ENCODE measurements at regions not wholly inside any gene's neighbourhood (a gene's known extent, or its start where the extent isn't known, plus 50 kb on each side); places are given as distances from the start of the nearest gene placed in this dataset.

DNA sequence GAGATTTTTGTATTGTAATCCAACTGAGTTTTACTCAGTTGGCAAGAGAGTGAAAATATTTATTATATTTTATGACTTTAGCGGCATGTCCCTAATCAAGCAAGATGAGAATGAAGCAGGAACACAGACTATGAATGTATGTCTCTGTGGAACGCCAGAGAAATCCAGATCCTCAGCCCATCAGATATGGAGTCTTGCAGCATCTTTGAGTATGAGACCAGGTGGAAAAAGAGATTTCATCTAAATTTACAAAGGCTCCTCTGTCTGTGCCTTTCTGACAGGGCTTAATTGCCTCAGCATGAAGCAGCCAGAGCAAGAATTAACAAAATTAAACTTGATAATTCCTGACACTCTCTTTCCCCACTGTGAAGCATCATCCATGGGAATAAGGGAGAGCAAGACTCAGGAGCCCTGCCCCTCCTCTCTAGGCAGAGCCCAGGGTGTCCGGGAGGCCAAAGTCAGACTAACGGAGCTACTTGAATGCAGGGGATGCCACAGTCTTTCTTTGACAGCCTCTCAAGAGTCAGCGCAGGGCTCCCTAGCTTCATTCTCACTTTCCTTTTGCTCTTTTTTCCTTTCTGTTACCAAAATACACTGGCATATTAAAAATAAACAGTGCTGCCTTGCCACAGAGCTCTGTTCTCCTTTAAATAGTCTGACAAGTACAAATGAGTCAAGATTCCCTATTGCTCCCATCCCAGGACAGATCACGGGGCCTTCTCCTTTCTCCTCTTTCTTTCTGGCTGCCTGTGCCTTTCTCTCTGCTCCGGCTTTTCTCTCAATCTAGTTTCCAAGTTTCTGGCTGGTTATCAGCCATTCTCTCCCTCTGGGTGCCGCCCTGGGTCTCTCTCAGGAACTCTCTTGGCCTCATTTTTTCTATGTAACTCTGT lies 132.2 kb upstream of the INHBA start:
- no peak overlapping the region for H3K27ac ChIP-seq (ENCODE audit: low read depth in 2 of 2, low read length in 2 of 2)
- no peaks in the 10 kb centered on the region for H3K36me3 ChIP-seq (ENCODE audit: control insufficient read depth in 2 of 2, insufficient read depth in 2 of 2, low read length in 2 of 2)
- no peaks in the 10 kb centered on the region for H3K9me3 ChIP-seq (ENCODE audit: control insufficient read depth in 2 of 2, low read length in 2 of 2)
- no peak overlapping the region for H3K4me3 ChIP-seq (ENCODE audit: low read length in 2 of 2)
- no peak overlapping the region for H3K9ac ChIP-seq (ENCODE audit: low read depth in 1 of 2, low read length in 2 of 2)
- no peaks in the 10 kb centered on the region for H3K4me1 ChIP-seq (ENCODE audit: control insufficient read depth in 2 of 2, insufficient read depth in 2 of 2, low read length in 2 of 2)
- no peaks in the 10 kb centered on the region for H3K27me3 ChIP-seq (ENCODE audit: control insufficient read depth in 2 of 2, insufficient read depth in 2 of 2, low read length in 2 of 2)

GRCh38 chr7:41832941-41833340 lies 130.1 kb upstream of the INHBA start:
- H3K9me3 ChIP-seq (ENCODE audit: control insufficient read depth in 2 of 2, low read length in 2 of 2), result no peaks in the 10 kb centered on the region
- no peak overlapping the region for H3K9ac ChIP-seq (ENCODE audit: low read depth in 1 of 2, low read length in 2 of 2)
- no peaks in the 10 kb centered on the region for H3K27me3 ChIP-seq (ENCODE audit: control insufficient read depth in 2 of 2, insufficient read depth in 2 of 2, low read length in 2 of 2)
- H3K4me1 ChIP-seq (ENCODE audit: control insufficient read depth in 2 of 2, insufficient read depth in 2 of 2, low read length in 2 of 2), result no peaks in the 10 kb centered on the region
- no peak overlapping the region for H3K27ac ChIP-seq (ENCODE audit: low read depth in 2 of 2, low read length in 2 of 2)
- H3K36me3 ChIP-seq (ENCODE audit: control insufficient read depth in 2 of 2, insufficient read depth in 2 of 2, low read length in 2 of 2), result no peaks in the 10 kb centered on the region
- H3K4me3 ChIP-seq (ENCODE audit: low read length in 2 of 2), result no peak overlapping the region

- Histone ChIP-seq H3K9me3 (ENCODE audit: control insufficient read depth in 2 of 2, low read length in 2 of 2) (no peaks in the 10 kb centered on the region), H3K27ac (ENCODE audit: low read depth in 2 of 2, low read length in 2 of 2) (no peak overlapping the region), H3K36me3 (ENCODE audit: control insufficient read depth in 2 of 2, insufficient read depth in 2 of 2, low read length in 2 of 2) (no peaks in the 10 kb centered on the region), H3K4me3 (ENCODE audit: low read length in 2 of 2) (no peak overlapping the region), H3K9ac (ENCODE audit: low read depth in 1 of 2, low read length in 2 of 2) (no peak overlapping the region), H3K27me3 (ENCODE audit: control insufficient read depth in 2 of 2, insufficient read depth in 2 of 2, low read length in 2 of 2) (no peaks in the 10 kb centered on the region), H3K4me1 (ENCODE audit: control insufficient read depth in 2 of 2, insufficient read depth in 2 of 2, low read length in 2 of 2) (no peaks in the 10 kb centered on the region)
These were observed 127.4 kb upstream of the INHBA start for GRCh38 chr7:41830271-41830670.

- no peak overlapping the region for H3K9ac ChIP-seq (ENCODE audit: low read depth in 1 of 2, low read length in 2 of 2)
- H3K27ac ChIP-seq (ENCODE audit: low read depth in 2 of 2, low read length in 2 of 2), result no peak overlapping the region
- no peak overlapping the region for H3K4me3 ChIP-seq (ENCODE audit: low read length in 2 of 2)
- H3K4me1 ChIP-seq (ENCODE audit: control insufficient read depth in 2 of 2, insufficient read depth in 2 of 2, low read length in 2 of 2), result no peaks in the 10 kb centered on the region
- no peaks in the 10 kb centered on the region for H3K27me3 ChIP-seq (ENCODE audit: control insufficient read depth in 2 of 2, insufficient read depth in 2 of 2, low read length in 2 of 2)
- H3K9me3 ChIP-seq (ENCODE audit: control insufficient read depth in 2 of 2, low read length in 2 of 2), result no peaks in the 10 kb centered on the region
- H3K36me3 ChIP-seq (ENCODE audit: control insufficient read depth in 2 of 2, insufficient read depth in 2 of 2, low read length in 2 of 2), result no peaks in the 10 kb centered on the region
These were observed 126.0 kb upstream of the INHBA start for GRCh38 chr7:41828911-41829310.

DNA sequence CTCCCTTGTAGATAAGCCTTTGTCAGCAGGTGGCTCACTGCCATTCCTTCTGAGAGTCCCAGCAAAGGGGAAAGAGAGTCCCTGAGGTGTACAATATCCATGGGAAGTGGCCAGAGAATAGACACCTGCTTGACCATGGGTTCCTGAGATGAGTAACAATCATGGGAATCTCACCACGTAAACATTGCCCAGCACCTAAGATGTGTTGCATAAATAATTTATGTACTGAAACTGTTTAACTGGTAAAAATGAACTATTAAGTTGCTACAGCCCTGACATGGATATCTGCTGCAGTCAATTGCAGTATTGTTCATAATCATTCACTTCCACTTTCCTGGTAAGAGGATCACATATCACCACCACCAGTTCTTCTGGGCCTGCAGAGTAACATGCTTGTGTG lies 123.8 kb upstream of the INHBA start:
- no peak overlapping the region for H3K9ac ChIP-seq (ENCODE audit: low read depth in 1 of 2, low read length in 2 of 2)
- H3K4me3 ChIP-seq (ENCODE audit: low read length in 2 of 2), result no peak overlapping the region
- no peak overlapping the region for H3K27ac ChIP-seq (ENCODE audit: low read depth in 2 of 2, low read length in 2 of 2)
- H3K27me3 ChIP-seq (ENCODE audit: control insufficient read depth in 2 of 2, insufficient read depth in 2 of 2, low read length in 2 of 2), result no peaks in the 10 kb centered on the region
- no peaks in the 10 kb centered on the region for H3K9me3 ChIP-seq (ENCODE audit: control insufficient read depth in 2 of 2, low read length in 2 of 2)
- H3K36me3 ChIP-seq (ENCODE audit: control insufficient read depth in 2 of 2, insufficient read depth in 2 of 2, low read length in 2 of 2), result no peaks in the 10 kb centered on the region
- H3K4me1 ChIP-seq (ENCODE audit: control insufficient read depth in 2 of 2, insufficient read depth in 2 of 2, low read length in 2 of 2), result no peaks in the 10 kb centered on the region

DNA sequence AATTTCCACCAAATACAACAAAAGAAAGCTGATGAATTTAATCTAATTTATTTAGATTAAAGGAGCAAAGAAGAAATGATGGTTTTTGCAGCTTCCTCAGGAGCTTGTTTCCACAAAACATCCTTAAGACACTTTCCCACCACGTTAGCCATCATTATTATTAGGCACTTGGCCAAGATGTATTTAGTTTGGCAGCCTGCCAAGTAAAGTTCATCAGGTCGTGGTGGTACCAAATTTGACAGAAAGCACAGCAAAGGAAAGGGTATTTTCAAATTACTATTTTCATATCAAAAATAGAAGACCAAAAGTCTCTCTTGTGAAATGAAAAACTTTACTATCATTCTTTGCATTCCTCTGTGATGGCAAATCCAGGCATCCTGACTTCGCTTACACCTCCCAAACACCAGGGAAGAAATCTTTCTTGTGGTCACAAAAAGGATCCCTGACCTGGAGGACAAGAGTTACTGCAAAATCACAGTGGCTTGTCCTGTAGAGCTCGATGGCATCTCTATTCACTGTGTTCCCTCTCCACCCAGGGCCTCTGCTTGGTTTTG lies 123.1 kb upstream of the INHBA start:
- no peaks in the 10 kb centered on the region for H3K4me1 ChIP-seq (ENCODE audit: control insufficient read depth in 2 of 2, insufficient read depth in 2 of 2, low read length in 2 of 2)
- no peaks in the 10 kb centered on the region for H3K27me3 ChIP-seq (ENCODE audit: control insufficient read depth in 2 of 2, insufficient read depth in 2 of 2, low read length in 2 of 2)
- no peak overlapping the region for H3K4me3 ChIP-seq (ENCODE audit: low read length in 2 of 2)
- H3K27ac ChIP-seq (ENCODE audit: low read depth in 2 of 2, low read length in 2 of 2), result no peak overlapping the region
- no peaks in the 10 kb centered on the region for H3K9me3 ChIP-seq (ENCODE audit: control insufficient read depth in 2 of 2, low read length in 2 of 2)
- H3K9ac ChIP-seq (ENCODE audit: low read depth in 1 of 2, low read length in 2 of 2), result no peak overlapping the region
- no peaks in the 10 kb centered on the region for H3K36me3 ChIP-seq (ENCODE audit: control insufficient read depth in 2 of 2, insufficient read depth in 2 of 2, low read length in 2 of 2)

DNA sequence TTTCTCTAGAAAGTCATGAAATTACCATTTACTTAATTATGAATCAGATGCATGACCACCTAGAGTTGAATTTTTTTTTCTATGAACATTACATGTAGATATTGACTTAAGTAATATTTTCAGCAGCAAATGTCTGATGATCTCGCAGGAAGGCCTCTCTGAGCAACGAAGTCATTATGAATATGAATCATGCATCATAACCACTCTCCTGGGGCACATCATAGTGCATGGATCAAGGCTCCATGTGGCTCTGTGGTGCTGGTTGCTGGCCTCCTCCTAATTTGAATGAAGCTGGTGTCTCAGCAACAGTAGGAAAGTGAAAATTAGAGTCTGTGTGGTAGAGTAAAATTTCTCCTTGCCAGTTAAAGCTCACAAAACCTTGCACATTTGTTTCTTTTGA lies 121.4 kb upstream of the INHBA start:
- Histone ChIP-seq H3K27me3 (ENCODE audit: control insufficient read depth in 2 of 2, insufficient read depth in 2 of 2, low read length in 2 of 2) (no peaks in the 10 kb centered on the region), H3K9ac (ENCODE audit: low read depth in 1 of 2, low read length in 2 of 2) (no peak overlapping the region), H3K4me3 (ENCODE audit: low read length in 2 of 2) (no peak overlapping the region), H3K27ac (ENCODE audit: low read depth in 2 of 2, low read length in 2 of 2) (no peak overlapping the region), H3K36me3 (ENCODE audit: control insufficient read depth in 2 of 2, insufficient read depth in 2 of 2, low read length in 2 of 2) (no peaks in the 10 kb centered on the region), H3K9me3 (ENCODE audit: control insufficient read depth in 2 of 2, low read length in 2 of 2) (no peaks in the 10 kb centered on the region), H3K4me1 (ENCODE audit: control insufficient read depth in 2 of 2, insufficient read depth in 2 of 2, low read length in 2 of 2) (no peaks in the 10 kb centered on the region)

GRCh38 chr7:41822259-41822817 lies 119.4 kb upstream of the INHBA start:
- H3K4me3 ChIP-seq (ENCODE audit: low read length in 2 of 2), result no peak overlapping the region
- H3K36me3 ChIP-seq (ENCODE audit: control insufficient read depth in 2 of 2, insufficient read depth in 2 of 2, low read length in 2 of 2), result no peaks in the 10 kb centered on the region
- no peaks in the 10 kb centered on the region for H3K4me1 ChIP-seq (ENCODE audit: control insufficient read depth in 2 of 2, insufficient read depth in 2 of 2, low read length in 2 of 2)
- no peak overlapping the region for H3K27ac ChIP-seq (ENCODE audit: low read depth in 2 of 2, low read length in 2 of 2)
- H3K9me3 ChIP-seq (ENCODE audit: control insufficient read depth in 2 of 2, low read length in 2 of 2), result no peaks in the 10 kb centered on the region
- H3K27me3 ChIP-seq (ENCODE audit: control insufficient read depth in 2 of 2, insufficient read depth in 2 of 2, low read length in 2 of 2), result no peaks in the 10 kb centered on the region
- H3K9ac ChIP-seq (ENCODE audit: low read depth in 1 of 2, low read length in 2 of 2), result no peak overlapping the region

DNA sequence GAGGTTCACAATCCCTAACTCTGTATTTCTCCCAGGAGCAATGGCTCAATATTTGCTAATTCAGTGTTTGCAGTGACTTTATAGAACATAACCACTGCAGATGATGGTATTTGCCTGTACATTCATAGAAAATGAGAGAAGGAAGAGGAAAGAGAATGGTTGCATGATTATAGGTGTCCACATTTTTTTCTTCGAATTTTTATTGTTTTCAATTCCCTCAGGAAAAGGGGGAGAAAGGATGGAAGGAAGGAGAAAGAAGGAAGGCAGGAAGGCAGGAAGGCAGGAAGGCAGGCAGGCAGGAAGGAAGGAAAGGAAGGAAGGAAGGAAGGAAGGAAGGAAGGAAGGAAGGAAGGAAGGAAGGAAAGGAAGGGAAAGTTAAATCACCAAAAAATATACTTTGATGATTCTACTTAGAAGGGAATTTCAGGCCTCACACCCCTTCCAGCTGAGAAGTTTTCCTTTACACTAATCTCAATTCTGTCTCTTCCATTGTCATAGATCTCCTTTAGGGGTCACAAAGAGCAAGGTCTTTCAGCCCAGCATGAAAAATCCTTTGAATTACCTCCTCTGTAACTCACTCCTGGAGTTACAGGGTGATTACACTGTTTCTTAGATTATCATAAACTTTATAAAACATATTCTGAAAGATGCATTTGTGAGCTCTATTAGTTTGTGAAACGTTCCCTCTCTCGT lies 118.8 kb upstream of the INHBA start:
- Histone ChIP-seq H3K27ac (ENCODE audit: low read depth in 2 of 2, low read length in 2 of 2) (no peak overlapping the region), H3K36me3 (ENCODE audit: control insufficient read depth in 2 of 2, insufficient read depth in 2 of 2, low read length in 2 of 2) (no peaks in the 10 kb centered on the region), H3K4me1 (ENCODE audit: control insufficient read depth in 2 of 2, insufficient read depth in 2 of 2, low read length in 2 of 2) (no peaks in the 10 kb centered on the region), H3K4me3 (ENCODE audit: low read length in 2 of 2) (no peak overlapping the region), H3K9me3 (ENCODE audit: control insufficient read depth in 2 of 2, low read length in 2 of 2) (no peaks in the 10 kb centered on the region), H3K27me3 (ENCODE audit: control insufficient read depth in 2 of 2, insufficient read depth in 2 of 2, low read length in 2 of 2) (no peaks in the 10 kb centered on the region), H3K9ac (ENCODE audit: low read depth in 1 of 2, low read length in 2 of 2) (no peak overlapping the region)

- H3K9ac ChIP-seq (ENCODE audit: low read depth in 1 of 2, low read length in 2 of 2), result no peak overlapping the region
- no peaks in the 10 kb centered on the region for H3K9me3 ChIP-seq (ENCODE audit: control insufficient read depth in 2 of 2, low read length in 2 of 2)
- H3K4me3 ChIP-seq (ENCODE audit: low read length in 2 of 2), result no peak overlapping the region
- H3K27me3 ChIP-seq (ENCODE audit: control insufficient read depth in 2 of 2, insufficient read depth in 2 of 2, low read length in 2 of 2), result no peaks in the 10 kb centered on the region
- H3K27ac ChIP-seq (ENCODE audit: low read depth in 2 of 2, low read length in 2 of 2), result no peak overlapping the region
- H3K4me1 ChIP-seq (ENCODE audit: control insufficient read depth in 2 of 2, insufficient read depth in 2 of 2, low read length in 2 of 2), result no peaks in the 10 kb centered on the region
- H3K36me3 ChIP-seq (ENCODE audit: control insufficient read depth in 2 of 2, insufficient read depth in 2 of 2, low read length in 2 of 2), result no peaks in the 10 kb centered on the region
These were observed 117.3 kb upstream of the INHBA start for GRCh38 chr7:41820111-41820671.
